K562 (cell line): ENCODE measurements at regions not wholly inside any gene's neighbourhood (a gene's known extent, or its start where the extent isn't known, plus 50 kb on each side); places are given as distances from the start of the nearest gene placed in this dataset.

Experiments
- MCM2 ChIP-seq: fragments of 450-650 bp; IDR thresholded peaks from 2 replicates; pipeline ENCODE4 v1.6.1; 2017; ENCODE audit warnings: low read depth, mild to moderate bottlenecking
- POLR3G ChIP-seq: IDR thresholded peaks from 2 replicates; pipeline ENCODE4 v1.6.1; 2011; ENCODE audit not compliant: insufficient read length, insufficient replicate concordance; ENCODE audit errors: extremely low read depth
- TAF1 ChIP-seq: IDR thresholded peaks from 2 replicates; pipeline ENCODE4 v1.6.1; 2011; ENCODE audit warnings: mild to moderate bottlenecking, low read length, moderate library complexity; ENCODE audit not compliant: insufficient read depth, control insufficient read depth, severe bottlenecking; ENCODE audit errors: extremely low read depth
- ZNF121 ChIP-seq: sonication (generic); formaldehyde crosslinking; conservative IDR thresholded peaks from 2 replicates; pipeline ENCODE4 v1.8.0; 2022; ENCODE audit warnings: missing genetic modification reagents

DNA sequence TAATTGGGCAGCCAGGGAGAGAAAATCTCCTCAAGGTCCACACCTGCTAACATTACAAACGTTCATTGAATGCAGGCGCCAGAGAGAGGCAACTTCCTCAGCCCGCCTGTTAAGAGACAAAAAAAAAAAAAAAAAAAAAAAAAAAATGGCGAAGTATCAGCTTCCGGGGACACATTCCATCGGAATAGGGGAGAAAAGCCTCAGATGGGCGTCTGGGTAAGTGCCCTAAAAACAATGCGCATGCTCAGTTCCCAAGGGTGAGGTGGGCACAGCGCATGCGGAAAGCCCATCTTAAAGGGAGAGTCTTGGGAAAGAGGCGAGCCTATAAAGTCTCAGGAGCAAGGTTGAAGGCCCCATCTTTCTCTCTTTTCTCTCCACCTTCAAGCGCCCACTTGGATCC, 1139.7 kb upstream of the CELF2 start:
- TF ChIP-seq TAF1 (peak; percentile 26), MCM2 (no peak), ZNF121 (CRISPR knock-in tag) (no peak), POLR3G (no peak)
